A549 (cell line): ENCODE measurements at regions not wholly inside any gene's neighbourhood (a gene's known extent, or its start where the extent isn't known, plus 50 kb on each side); places are given as distances from the start of the nearest gene placed in this dataset.

Source experiments
- ATAC-seq, 2 experiments: fragments of 200-7000 bp in 1 of 2; fragments of >200 bp in 1 of 2; cut with Nextera tagmentation in 1 of 2; cut with Tn5 transposase in 1 of 2; 3 replicates each; pipeline versions ENCODE4 v1.8.0 to v1.9.1; 2018 to 2020; ENCODE audit warnings: mild to moderate bottlenecking in 1 of 2, moderate library complexity in 1 of 2
- CTCF ChIA-PET: fragments of 300-600 bp; sonication (Branson Sonifier 250); formaldehyde crosslinking; extraction: SDS; loops from one replicate; lab custom pipeline; 2021; ENCODE audit warnings: antibody characterized with exemption, inconsistent platforms; lab: Yijun Ruan, JAX
- POLR2A ChIA-PET: fragments of 350-600 bp; formaldehyde crosslinking; extraction: SDS; loops from one replicate; lab custom pipeline; 2021; ENCODE audit warnings: antibody characterized with exemption, inconsistent platforms; lab: Yijun Ruan, JAX
- DNase-seq, 2 experiments: peaks; one replicate each; pipeline versions ENCODE4 v3.0.0 to v3.0.0-alpha.2; 2011 to 2016; ENCODE audit warnings: low read depth in 1 of 2, low spot score in 1 of 2
- FAIRE-seq: peaks from 2 replicates; lab custom pipeline; 2011; peaks lifted over from hg19 to GRCh38; lab: Jason Lieb, UNC
- H3K27ac ChIP-seq, 2 experiments: fragments of >200 bp; sonication (Bioruptor Twin); formaldehyde crosslinking; 3 replicates each; pipeline ENCODE4 v1.5.1; 2016 to 2017
- H3K4me1 ChIP-seq: fragments of >200 bp; sonication (Bioruptor Twin); formaldehyde crosslinking; 3 replicates; pipeline ENCODE4 v1.6.1; 2016
- H3K4me2 ChIP-seq: fragments of >200 bp; sonication (Bioruptor Twin); formaldehyde crosslinking; 3 replicates; pipeline ENCODE4 v1.6.1; 2016
- H3K4me3 ChIP-seq: fragments of >200 bp; sonication (Bioruptor Twin); formaldehyde crosslinking; 3 replicates; pipeline ENCODE4 v1.5.1; 2016
- H3K9me3 ChIP-seq: fragments of >200 bp; sonication (Bioruptor Twin); formaldehyde crosslinking; 3 replicates; pipeline ENCODE4 v1.6.1; 2016
- ATOH8 ChIP-seq: fragments of 250-450 bp; sonication (Bioruptor Pico); IDR thresholded peaks from 2 replicates; pipeline ENCODE4 v1.5.0; 2020; ENCODE audit warnings: low read depth, mild to moderate bottlenecking, moderate library complexity
- BCL3 ChIP-seq: fragments of >200 bp; sonication (Bioruptor Twin); formaldehyde crosslinking; IDR thresholded peaks from 3 replicates; pipeline ENCODE4 v1.6.1; 2016
- BHLHE40 ChIP-seq: IDR thresholded peaks from 2 replicates; pipeline ENCODE4 v1.6.1; 2012; ENCODE audit warnings: low read depth, low read length, inconsistent platforms
- CHD4 ChIP-seq: fragments of 200-600 bp; sonication (generic); IDR thresholded peaks from 2 replicates; pipeline ENCODE4 v1.6.1; 2016; ENCODE audit warnings: antibody characterized with exemption, mild to moderate bottlenecking, borderline replicate concordance
- CTCF ChIP-seq: fragments of >200 bp; sonication (Bioruptor Twin); formaldehyde crosslinking; IDR thresholded peaks from 3 replicates; pipeline ENCODE4 v1.5.1; 2016
- ELK1 ChIP-seq: fragments of 150-350 bp; IDR thresholded peaks from 2 replicates; pipeline ENCODE4 v1.6.1; 2014; ENCODE audit warnings: low read depth, mild to moderate bottlenecking, low read length
- EP300 ChIP-seq, 2 experiments: fragments of >200 bp; sonication (Bioruptor Twin); formaldehyde crosslinking; IDR thresholded peaks; 2 replicates in 1 of 2; 3 replicates in 1 of 2; pipeline ENCODE4 v1.6.1; 2016 to 2017
- FOSL2 ChIP-seq, 2 experiments: fragments of 450-650 bp in 1 of 2; fragments of >200 bp in 1 of 2; sonication (Bioruptor Twin) in 1 of 2; formaldehyde crosslinking; IDR thresholded peaks; 2 replicates each; pipeline versions ENCODE4 v1.5.0 to v1.6.1; 2016 to 2020; ENCODE audit warnings: mild to moderate bottlenecking in 1 of 2, moderate library complexity in 1 of 2
- HDAC2 ChIP-seq: fragments of 200-600 bp; sonication (generic); IDR thresholded peaks from 2 replicates; pipeline ENCODE4 v1.6.1; 2016
- HOXA7 ChIP-seq: fragments of 250-450 bp; sonication (Bioruptor Pico); IDR thresholded peaks from 2 replicates; pipeline ENCODE4 v1.5.0; 2020; ENCODE audit warnings: mild to moderate bottlenecking, moderate library complexity
- HOXB13 ChIP-seq: fragments of 250-450 bp; sonication (Bioruptor Pico); IDR thresholded peaks from 2 replicates; pipeline ENCODE4 v1.5.0; 2020; ENCODE audit warnings: low read depth, mild to moderate bottlenecking, moderate library complexity
- JUN ChIP-seq, 2 experiments: fragments of >200 bp; sonication (Bioruptor Twin); formaldehyde crosslinking; IDR thresholded peaks; 2 replicates in 1 of 2; 3 replicates in 1 of 2; pipeline ENCODE4 v1.6.1; 2016 to 2017
- JUNB ChIP-seq: fragments of >200 bp; sonication (Bioruptor Twin); formaldehyde crosslinking; IDR thresholded peaks from 2 replicates; pipeline ENCODE4 v1.6.1; 2016
- KDM1A ChIP-seq: fragments of 200-600 bp; sonication (generic); IDR thresholded peaks from 2 replicates; pipeline ENCODE4 v1.6.1; 2016; ENCODE audit warnings: low read depth, mild to moderate bottlenecking
- MAFK ChIP-seq: fragments of 450-650 bp; IDR thresholded peaks from 2 replicates; pipeline ENCODE4 v1.6.1; 2014; ENCODE audit not compliant: partially characterized antibody
- MAX ChIP-seq: IDR thresholded peaks from 2 replicates; pipeline ENCODE4 v1.6.1; 2012
- PHF8 ChIP-seq: fragments of 200-600 bp; sonication (generic); IDR thresholded peaks from 2 replicates; pipeline ENCODE4 v1.6.1; 2016; ENCODE audit warnings: low read depth, mild to moderate bottlenecking, antibody characterized with exemption, moderate library complexity, borderline replicate concordance
- POLR2AphosphoS2 ChIP-seq: conservative IDR thresholded peaks from 2 replicates; pipeline ENCODE4 v1.6.1; 2012; ENCODE audit warnings: low read length, improper control_type of control experiment, inconsistent platforms
- RAD21 ChIP-seq, 2 experiments: fragments of >200 bp in 1 of 2; sonication (Bioruptor Twin) in 1 of 2; formaldehyde crosslinking in 1 of 2; IDR thresholded peaks in 1 of 2; conservative IDR thresholded peaks in 1 of 2; 2 replicates in 1 of 2; 3 replicates in 1 of 2; pipeline ENCODE4 v1.6.1; 2012 to 2018; ENCODE audit warnings: inconsistent platforms in 1 of 2
- RARB ChIP-seq: fragments of 250-450 bp; sonication (Bioruptor Pico); IDR thresholded peaks from 2 replicates; pipeline ENCODE4 v1.8.0; 2021; ENCODE audit warnings: mild to moderate bottlenecking, moderate library complexity
- RFX5 ChIP-seq: fragments of 450-650 bp; IDR thresholded peaks from 2 replicates; pipeline ENCODE4 v1.7.1; 2014; ENCODE audit warnings: antibody characterized with exemption, mild to moderate bottlenecking, moderate library complexity
- TP53 ChIP-seq: fragments of 250-450 bp; sonication (Bioruptor Pico); IDR thresholded peaks from 2 replicates; pipeline ENCODE4 v1.5.0; 2021; ENCODE audit warnings: mild to moderate bottlenecking, moderate library complexity
- ZFP36 ChIP-seq: fragments of 450-650 bp; IDR thresholded peaks from 2 replicates; pipeline ENCODE4 v1.6.1; 2014; ENCODE audit warnings: borderline replicate concordance; ENCODE audit not compliant: partially characterized antibody
- WGBS: methylation state at CpG from one replicate; pipeline ENCODE4 v1.1.6; 2017; ENCODE audit errors: missing lambda C conversion rate; 5-methylcytosine and 5-hydroxymethylcytosine counted together

GRCh38 chr5:66361070-66361469 lies 217.0 kb downstream of the SREK1 start:
- ChIA-PET POLR2A (no interaction called here), CTCF (interaction anchor here (0.6 to 1.3 kb wide), 3 partner anchors 53 to 1906 kb away, joined by 3 to 5 read pairs (median 3); no protein-coding TSS in a partner anchor)
- DNase-seq (no peak), FAIRE-seq (no peak), ATAC-seq (no peak)
- no peak overlapping the region for H3K27ac ChIP-seq
- H3K4me2 ChIP-seq: no peak overlapping the region
- WGBS: 13% methylated on average over 3 of the region's 3 CpGs
- no peak overlapping the region for H3K4me3 ChIP-seq
- no peaks in the 10 kb centered on the region for H3K4me1 ChIP-seq
- H3K9me3 ChIP-seq: no peaks in the 10 kb centered on the region
- TF ChIP-seq HOXB13 (CRISPR knock-in tag) (no peak), CTCF (no peak), KDM1A (no peak), RARB (CRISPR knock-in tag) (no peak), POLR2AphosphoS2 (no peak), MAX (no peak), JUN (IDR thresholded peaks at IDR 0.05) (no peak), PHF8 (no peak), CHD4 (no peak), BCL3 (no peak), HOXA7 (CRISPR knock-in tag) (no peak), ELK1 (no peak), EP300 (IDR thresholded peaks at IDR 0.05) (no peak), ATOH8 (CRISPR knock-in tag) (no peak), RFX5 (no peak), RAD21 (conservative IDR thresholded peaks at IDR 0.05 in 1 of 2, IDR thresholded peaks at IDR 0.05 in 1 of 2) (no peak), ZFP36 (no peak), HDAC2 (no peak), BHLHE40 (no peak)

- no peaks in the 10 kb centered on the region for H3K9me3 ChIP-seq
- no peak overlapping the region for H3K4me2 ChIP-seq
- no peak for ATAC-seq
- WGBS: 14% methylated on average over 6 of the region's 6 CpGs
- no peak overlapping the region for H3K27ac ChIP-seq
- no peak for DNase-seq
- CTCF ChIA-PET: interaction anchor here (1.3 kb wide), 1 partner anchor 54 kb away, joined by 3 read pairs; no protein-coding TSS in a partner anchor
- H3K4me1 ChIP-seq: no peaks in the 10 kb centered on the region
- POLR2A ChIA-PET: no interaction called here
- TF ChIP-seq JUNB: no peak
- FAIRE-seq: no peak
- H3K4me3 ChIP-seq: no peak overlapping the region
Observed at GRCh38 chr5:66362046-66362445, 217.9 kb downstream of the SREK1 start.

- ChIA-PET POLR2A (no interaction called here), CTCF (no interaction called here)
- FAIRE-seq (no peak), DNase-seq (no peak), ATAC-seq (no peak)
- Histone ChIP-seq H3K27ac (no peak overlapping the region), H3K9me3 (no peaks in the 10 kb centered on the region), H3K4me2 (no peak overlapping the region), H3K4me1 (no peaks in the 10 kb centered on the region), H3K4me3 (no peak overlapping the region)
- WGBS: 49% methylated on average over 4 of the region's 4 CpGs
- TF ChIP-seq TP53 (CRISPR knock-in tag) (no peak), MAFK (no peak), FOSL2 (IDR thresholded peaks at IDR 0.05) (no peak), FOSL2 (CRISPR knock-in tag; IDR thresholded peaks at IDR 0.05) (no peak)
Observed at GRCh38 chr5:66362687-66363086, 218.6 kb downstream of the SREK1 start.
